SKM-1 (cell line): ENCODE measurements at regions not wholly inside any gene's neighbourhood (a gene's known extent, or its start where the extent isn't known, plus 50 kb on each side); places are given as distances from the start of the nearest gene placed in this dataset.
"Not testable (repeated sequence)": the region's sequence is repeated elsewhere in the genome, so short reads cannot be mapped to it uniquely, and the experiment has no call there.

Source experiments
- DNase-seq: peaks from one replicate; lab custom pipeline; 2025; ENCODE audit not compliant: unreplicated experiment; lab: John Stamatoyannopoulos, UW

GRCh38 chr1:58931024-58931423 is 147.2 kb upstream of the JUN start:
- no peak for DNase-seq

GRCh38 chr1:58931756-58932155 is 147.9 kb upstream of the JUN start:
- no peak for DNase-seq

GRCh38 chr1:58932859-58933598 is 149.2 kb upstream of the JUN start:
- no peak for DNase-seq

- DNase-seq: no peak
Measured at GRCh38 chr1:58933599-58933926, 149.7 kb upstream of the JUN start.

GRCh38 chr1:58934706-58935105 is 150.9 kb upstream of the JUN start:
- DNase-seq: no peak

- DNase-seq: no peak
Measured at GRCh38 chr1:58936973-58937372, 153.1 kb upstream of the JUN start.

GRCh38 chr1:58939146-58939545 is 155.3 kb upstream of the JUN start:
- DNase-seq: no peak

- no peak for DNase-seq
Measured at GRCh38 chr1:58939666-58940370, 156.0 kb upstream of the JUN start.

GRCh38 chr1:58941471-58942289 is 157.8 kb upstream of the JUN start:
- DNase-seq: no peak

- DNase-seq: no peak
Measured at GRCh38 chr1:58942759-58943191, 158.9 kb upstream of the JUN start.

GRCh38 chr1:58943776-58944175 is 159.9 kb upstream of the JUN start:
- DNase-seq: no peak

- no peak for DNase-seq
Measured at GRCh38 chr1:58944439-58944838, 160.6 kb upstream of the JUN start.

GRCh38 chr1:58946390-58946789 is 162.5 kb upstream of the JUN start:
- no peak for DNase-seq

GRCh38 chr1:58948671-58949070 is 164.8 kb upstream of the JUN start:
- DNase-seq: no peak

GRCh38 chr1:58949551-58950220 is 165.8 kb upstream of the JUN start:
- no peak for DNase-seq

GRCh38 chr1:58950897-58951296 is 167.1 kb upstream of the JUN start:
- DNase-seq: no peak

- not testable (repeated sequence) for DNase-seq
Measured at GRCh38 chr1:58953951-58954350, 170.1 kb upstream of the JUN start.

GRCh38 chr1:58963287-58963686 is 179.4 kb upstream of the JUN start:
- not testable (repeated sequence) for DNase-seq

GRCh38 chr1:58964428-58964827 is 180.6 kb upstream of the JUN start:
- no peak for DNase-seq

- peak; percentile 21 for DNase-seq
Measured at GRCh38 chr1:58964880-58965279, 181.0 kb upstream of the JUN start.
